Adipocyte (in vitro differentiated cells): ENCODE measurements at regions not wholly inside any gene's neighbourhood (a gene's known extent, or its start where the extent isn't known, plus 50 kb on each side); places are given as distances from the start of the nearest gene placed in this dataset.

Experiments used
- DNase-seq: peaks from one replicate; pipeline ENCODE4 v3.0.0-alpha.2; 2015; ENCODE audit warnings: low read depth
- H3K27me3 ChIP-seq: replicated peaks from 2 replicates; pipeline ENCODE4 v1.7.0; 2013; ENCODE audit warnings: mild to moderate bottlenecking, low read length, moderate library complexity; ENCODE audit not compliant: control insufficient read depth, insufficient read depth
- H3K36me3 ChIP-seq: 2 replicates; pipeline ENCODE4 v1.7.0; 2013; ENCODE audit warnings: low read length, mild to moderate bottlenecking, moderate library complexity; ENCODE audit not compliant: control insufficient read depth, insufficient read depth, severe bottlenecking
- H3K4me1 ChIP-seq: 2 replicates; pipeline ENCODE4 v1.7.0; 2013; ENCODE audit warnings: mild to moderate bottlenecking, low read length, moderate library complexity; ENCODE audit not compliant: control insufficient read depth, insufficient read depth
- H3K4me3 ChIP-seq: 2 replicates; pipeline ENCODE4 v1.7.0; 2013; ENCODE audit warnings: mild to moderate bottlenecking, low read length, moderate library complexity
- H3K9ac ChIP-seq: 2 replicates; pipeline ENCODE4 v1.7.0; 2013; ENCODE audit warnings: mild to moderate bottlenecking, low read length, moderate library complexity
- H3K9me3 ChIP-seq: 2 replicates; pipeline ENCODE4 v1.7.0; 2013; ENCODE audit warnings: mild to moderate bottlenecking, low read length, moderate library complexity; ENCODE audit not compliant: control insufficient read depth

GRCh38 chr19:16015805-16016173 lies 60.5 kb upstream of the TPM4 start:
- Histone ChIP-seq H3K27me3 (peaks cover 15% of the 10 kb centered on the region), H3K9me3 (no peaks in the 10 kb centered on the region), H3K4me1 (no peaks in the 10 kb centered on the region), H3K4me3 (no peak overlapping the region), H3K9ac (no peak overlapping the region), H3K36me3 (no peaks in the 10 kb centered on the region)
- no peak for DNase-seq

- no peaks in the 10 kb centered on the region for H3K36me3 ChIP-seq
- no peak overlapping the region for H3K4me3 ChIP-seq
- peaks cover 15% of the 10 kb centered on the region for H3K27me3 ChIP-seq
- no peak overlapping the region for H3K9ac ChIP-seq
- no peaks in the 10 kb centered on the region for H3K9me3 ChIP-seq
- no peak for DNase-seq
- H3K4me1 ChIP-seq = no peaks in the 10 kb centered on the region
Observed at GRCh38 chr19:16016226-16017137, 59.8 kb upstream of the TPM4 start.

- Histone ChIP-seq H3K4me1 (no peaks in the 10 kb centered on the region), H3K27me3 (peaks cover 21% of the 10 kb centered on the region), H3K36me3 (no peaks in the 10 kb centered on the region), H3K9ac (no peak overlapping the region), H3K4me3 (no peak overlapping the region), H3K9me3 (no peaks in the 10 kb centered on the region)
- no peak for DNase-seq
Observed at GRCh38 chr19:16017138-16017490, 59.2 kb upstream of the TPM4 start.

- H3K9ac ChIP-seq = no peak overlapping the region
- H3K4me3 ChIP-seq = no peak overlapping the region
- no peak for DNase-seq
- no peaks in the 10 kb centered on the region for H3K4me1 ChIP-seq
- H3K27me3 ChIP-seq = peaks cover 24% of the 10 kb centered on the region
- H3K9me3 ChIP-seq = no peaks in the 10 kb centered on the region
- no peaks in the 10 kb centered on the region for H3K36me3 ChIP-seq
Observed at GRCh38 chr19:16018106-16018755, 58.1 kb upstream of the TPM4 start.

- Histone ChIP-seq H3K9ac (no peak overlapping the region), H3K4me3 (no peak overlapping the region), H3K4me1 (no peaks in the 10 kb centered on the region), H3K9me3 (no peaks in the 10 kb centered on the region), H3K27me3 (peaks cover 24% of the 10 kb centered on the region), H3K36me3 (no peaks in the 10 kb centered on the region)
- no peak for DNase-seq
Observed at GRCh38 chr19:16018801-16019551, 57.3 kb upstream of the TPM4 start.

- H3K9ac ChIP-seq = no peak overlapping the region
- no peaks in the 10 kb centered on the region for H3K4me1 ChIP-seq
- H3K27me3 ChIP-seq = peaks cover 24% of the 10 kb centered on the region
- no peaks in the 10 kb centered on the region for H3K9me3 ChIP-seq
- H3K36me3 ChIP-seq = no peaks in the 10 kb centered on the region
- no peak overlapping the region for H3K4me3 ChIP-seq
- no peak for DNase-seq
Observed at GRCh38 chr19:16019691-16020448, 56.4 kb upstream of the TPM4 start.

GRCh38 chr19:16021796-16022195 lies 54.5 kb upstream of the TPM4 start:
- H3K9me3 ChIP-seq = no peaks in the 10 kb centered on the region
- peaks cover 5% of the 10 kb centered on the region for H3K4me1 ChIP-seq
- H3K4me3 ChIP-seq = no peak overlapping the region
- no peak overlapping the region for H3K9ac ChIP-seq
- DNase-seq = no peak
- H3K27me3 ChIP-seq = peaks cover 24% of the 10 kb centered on the region
- H3K36me3 ChIP-seq = no peaks in the 10 kb centered on the region

GRCh38 chr19:16022251-16022650 lies 54.0 kb upstream of the TPM4 start:
- no peak for DNase-seq
- H3K27me3 ChIP-seq = peaks cover 24% of the 10 kb centered on the region
- no peaks in the 10 kb centered on the region for H3K36me3 ChIP-seq
- H3K4me1 ChIP-seq = peaks cover 5% of the 10 kb centered on the region
- no peaks in the 10 kb centered on the region for H3K9me3 ChIP-seq
- no peak overlapping the region for H3K4me3 ChIP-seq
- H3K9ac ChIP-seq = no peak overlapping the region

GRCh38 chr19:16022681-16023080 lies 53.6 kb upstream of the TPM4 start:
- no peak for DNase-seq
- Histone ChIP-seq H3K9me3 (no peaks in the 10 kb centered on the region), H3K9ac (no peak overlapping the region), H3K27me3 (peaks cover 22% of the 10 kb centered on the region), H3K4me1 (peaks cover 5% of the 10 kb centered on the region), H3K36me3 (no peaks in the 10 kb centered on the region), H3K4me3 (no peak overlapping the region)

GRCh38 chr19:16023146-16023915 lies 53.0 kb upstream of the TPM4 start:
- Histone ChIP-seq H3K4me3 (no peak overlapping the region), H3K36me3 (no peaks in the 10 kb centered on the region), H3K27me3 (peaks cover 16% of the 10 kb centered on the region), H3K9me3 (no peaks in the 10 kb centered on the region), H3K9ac (no peak overlapping the region), H3K4me1 (peaks cover 5% of the 10 kb centered on the region)
- DNase-seq = no peak
